ENCODE measurements at regions not wholly inside any gene's neighbourhood (a gene's known extent, or its start where the extent isn't known, plus 50 kb on each side); places are given as distances from the start of the nearest gene placed in this dataset.

DNA sequence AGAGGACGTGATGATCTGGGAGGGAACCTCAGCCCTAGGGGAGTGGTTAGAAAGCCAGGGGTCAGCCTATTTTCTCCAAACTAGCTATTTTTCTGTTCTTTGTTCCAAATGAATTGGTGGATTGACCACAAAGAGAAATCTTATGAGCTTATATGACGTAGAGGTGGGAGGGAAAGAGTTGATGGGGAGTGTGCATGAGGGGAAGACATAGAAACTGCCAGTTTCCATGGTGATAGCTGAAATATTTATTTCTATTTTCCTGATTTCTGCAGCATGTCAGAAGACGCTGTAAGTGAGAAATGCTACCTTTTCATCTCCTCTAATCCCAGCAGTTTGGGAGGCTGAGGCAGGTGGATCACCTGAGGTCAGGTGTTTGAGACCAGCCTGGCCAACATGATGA, 51.4 kb upstream of the CISTR start:
- no peak for DNase-seq (ENCODE audit: low read depth)

DNA sequence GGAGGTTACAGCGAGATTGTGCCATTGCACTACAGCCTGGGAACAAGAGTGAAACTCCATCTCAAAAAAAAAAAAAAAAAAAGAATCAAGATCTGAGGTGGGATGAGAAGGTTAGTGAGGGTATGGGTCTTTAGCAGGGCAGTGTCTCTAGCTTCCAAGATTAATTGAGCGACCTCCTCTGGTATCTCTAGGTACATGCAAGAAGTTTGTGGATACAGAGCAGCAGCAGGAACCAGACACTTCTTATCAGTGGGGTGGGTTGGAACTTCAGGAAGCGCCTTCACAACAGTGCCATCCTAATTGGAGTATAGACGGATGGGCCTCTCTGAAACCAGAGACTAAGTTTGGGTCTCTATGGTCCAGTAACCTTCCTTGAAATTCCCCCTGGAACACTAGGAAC, 51.9 kb upstream of the CISTR start:
- DNase-seq (ENCODE audit: low read depth): no peak

DNA sequence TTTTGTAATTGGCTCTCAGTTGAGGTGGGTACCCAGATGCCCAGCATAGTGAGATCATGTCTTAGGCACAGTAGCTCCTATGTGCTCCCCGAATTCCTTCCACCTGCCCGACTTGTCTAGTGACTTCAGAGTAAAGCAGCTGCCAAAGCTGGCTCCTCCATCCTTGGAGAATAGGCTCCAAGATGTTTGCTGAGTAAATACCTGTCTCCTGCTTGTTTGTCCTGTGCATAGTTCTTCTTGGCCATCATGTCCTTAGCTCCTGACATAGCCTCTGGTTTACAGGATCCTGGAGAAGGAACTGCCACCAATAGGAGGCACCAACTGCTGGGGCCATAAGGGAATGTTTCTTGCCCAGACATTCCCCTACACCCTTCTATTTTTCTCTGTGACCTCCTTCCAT, 52.6 kb upstream of the CISTR start:
- no peak for DNase-seq (ENCODE audit: low read depth)

DNA sequence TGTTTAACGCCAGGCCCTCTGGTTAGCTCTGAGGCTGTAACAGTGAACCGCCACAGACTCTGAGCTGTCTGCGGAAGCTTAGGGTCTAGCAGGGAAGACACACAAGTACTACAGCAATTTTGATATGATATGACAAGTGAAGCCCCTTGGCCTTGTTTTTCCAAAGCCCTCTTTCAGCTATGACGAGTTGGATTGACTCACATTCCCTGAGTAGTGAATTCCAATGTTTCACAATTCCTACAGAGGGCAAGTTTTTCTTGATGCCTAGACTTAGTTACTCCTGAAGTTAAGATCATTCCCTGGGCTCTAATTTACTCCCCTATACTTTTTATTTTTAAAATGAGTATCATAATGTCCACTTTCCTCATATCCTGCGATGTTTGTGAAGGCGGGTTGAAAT, 53.3 kb upstream of the CISTR start:
- DNase-seq (ENCODE audit: low read depth): no peak

DNA sequence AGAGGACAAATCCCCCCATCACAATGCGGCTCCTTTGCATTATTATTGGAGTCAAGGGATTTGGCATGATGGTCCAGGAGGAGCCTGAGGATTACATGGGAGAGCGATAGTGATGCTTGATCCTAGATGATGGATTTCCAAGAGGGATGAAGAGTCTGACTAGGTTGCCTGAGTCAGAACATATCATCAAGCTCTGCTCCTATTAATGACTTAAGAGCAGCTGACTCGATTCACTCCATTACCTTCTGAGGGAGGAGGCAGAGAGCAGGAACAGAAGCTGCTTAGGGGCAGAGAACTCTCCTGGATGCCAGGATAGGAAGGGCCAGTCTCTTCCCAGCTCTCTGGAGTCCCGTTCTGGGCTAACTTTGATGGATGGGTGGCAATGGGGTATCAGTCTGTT, 54.0 kb upstream of the CISTR start:
- no peak for DNase-seq (ENCODE audit: low read depth)

DNA sequence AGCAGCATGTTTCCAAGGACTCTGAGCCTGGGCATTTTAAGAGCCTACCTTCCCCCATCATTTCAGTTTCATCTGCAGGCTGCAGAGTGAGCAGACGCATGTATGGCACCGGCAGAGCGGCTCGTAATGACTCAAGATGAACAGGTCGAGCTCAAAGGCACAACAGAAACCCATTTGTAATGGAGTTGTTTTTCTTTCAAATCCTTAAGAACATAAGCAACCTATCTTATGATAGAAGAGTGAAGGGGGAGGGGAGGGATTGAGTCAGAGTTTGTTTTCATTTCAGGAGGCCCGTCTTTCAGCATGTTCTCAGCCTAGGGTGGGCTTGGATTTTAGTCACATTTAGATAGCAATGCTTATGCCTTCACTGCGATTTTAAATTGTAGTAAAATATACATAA, 54.9 kb upstream of the CISTR start:
- no peak for DNase-seq (ENCODE audit: low read depth)

DNA sequence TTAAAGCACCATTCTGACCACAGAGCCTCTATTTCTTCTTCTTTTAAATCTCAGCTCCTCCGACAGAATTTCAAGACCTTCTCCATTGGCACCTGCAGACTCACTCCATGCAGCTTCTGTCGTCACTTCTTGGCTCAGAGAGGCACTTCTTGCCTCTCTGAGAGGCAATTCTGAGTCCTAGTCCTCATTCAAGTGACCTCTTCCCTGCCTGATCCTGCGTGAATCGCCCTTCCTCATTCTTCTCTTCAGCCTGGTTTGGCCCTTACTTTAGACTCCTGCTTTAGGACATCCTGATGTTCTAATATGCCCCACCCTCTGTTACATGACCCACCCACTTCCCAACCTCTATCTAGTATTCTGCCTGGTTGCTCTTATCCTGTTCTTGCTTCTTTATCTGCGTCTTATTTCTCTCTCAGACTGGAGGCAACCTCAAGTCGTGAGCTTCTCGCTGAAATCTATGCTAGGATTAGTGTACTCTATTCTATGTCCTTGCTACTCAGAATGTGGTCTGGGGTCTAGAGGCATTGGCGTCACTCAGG, 55.6 kb upstream of the CISTR start:
- DNase-seq (ENCODE audit: low read depth): no peak

DNA sequence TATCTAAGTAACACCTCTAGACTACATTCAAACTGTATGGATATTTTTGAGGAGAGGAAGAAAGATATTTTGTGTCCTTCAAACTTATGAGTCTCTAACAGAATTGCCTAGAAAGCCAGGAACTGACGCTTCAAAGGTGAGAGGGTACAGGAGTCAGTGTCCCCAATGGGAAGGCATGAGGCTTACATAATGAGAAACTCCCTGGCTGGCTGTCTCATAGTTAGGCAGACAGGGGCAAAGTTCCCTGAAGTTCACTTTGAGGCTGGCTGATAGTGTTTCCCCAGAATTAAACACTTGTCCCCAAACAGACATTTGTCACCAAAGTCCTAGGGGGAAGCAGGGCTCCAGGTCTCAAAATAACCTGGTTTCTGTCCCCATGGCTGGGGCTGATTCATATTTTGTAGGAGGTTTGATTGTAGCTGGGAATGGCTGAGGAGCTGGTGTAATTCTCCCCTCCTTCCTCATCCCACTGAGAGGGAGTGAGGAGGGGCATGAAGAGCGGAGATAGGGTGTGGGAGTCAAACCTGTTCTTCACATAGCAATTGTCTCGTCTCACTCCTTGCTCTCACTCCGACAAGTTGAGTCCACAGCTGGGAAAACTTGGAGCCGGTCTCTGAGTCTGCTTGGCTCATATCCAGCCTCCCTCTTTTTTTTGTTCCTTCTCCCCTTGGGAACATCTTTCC, 56.4 kb upstream of the CISTR start:
- DNase-seq (ENCODE audit: low read depth): no peak

DNA sequence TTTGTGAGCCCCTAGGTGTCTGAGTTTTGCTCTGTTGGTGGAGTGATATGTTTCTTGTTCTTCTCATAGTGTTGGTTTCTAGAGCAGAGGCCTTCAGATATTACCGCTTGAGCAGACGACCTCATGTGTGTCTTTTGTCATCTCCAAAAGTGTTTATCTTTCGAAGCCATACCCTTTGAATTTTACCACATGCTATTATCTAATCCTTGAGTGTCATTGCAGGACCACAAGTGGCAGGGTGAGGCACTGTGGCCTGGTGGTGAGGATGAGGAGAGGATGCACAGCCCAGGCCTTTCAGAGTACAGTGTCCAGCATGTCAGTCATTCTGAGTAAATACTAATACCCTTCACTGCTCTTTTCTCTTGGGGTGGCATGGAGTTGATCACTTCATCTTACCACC, 57.2 kb upstream of the CISTR start:
- DNase-seq (ENCODE audit: low read depth): no peak

DNA sequence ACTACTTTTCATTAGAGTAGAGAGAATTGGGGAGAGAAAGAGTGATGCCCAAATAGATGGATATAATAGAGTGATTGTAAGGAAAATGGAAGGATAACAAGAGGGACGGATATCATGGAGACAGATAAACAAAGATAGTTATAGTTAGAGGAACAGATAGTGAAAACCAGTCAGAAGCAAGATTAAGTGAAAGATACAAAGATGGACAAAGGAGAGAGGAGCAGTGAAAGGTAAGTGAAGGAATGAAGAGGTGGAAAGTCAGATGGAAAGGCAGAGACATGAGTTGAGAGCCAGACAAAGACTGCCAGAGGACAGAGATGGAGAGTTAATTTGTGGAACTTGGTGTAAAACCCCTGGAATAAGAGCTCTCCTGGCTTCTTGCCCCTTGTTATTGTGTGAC, 59.2 kb upstream of the CISTR start:
- no peak for DNase-seq (ENCODE audit: low read depth)

DNA sequence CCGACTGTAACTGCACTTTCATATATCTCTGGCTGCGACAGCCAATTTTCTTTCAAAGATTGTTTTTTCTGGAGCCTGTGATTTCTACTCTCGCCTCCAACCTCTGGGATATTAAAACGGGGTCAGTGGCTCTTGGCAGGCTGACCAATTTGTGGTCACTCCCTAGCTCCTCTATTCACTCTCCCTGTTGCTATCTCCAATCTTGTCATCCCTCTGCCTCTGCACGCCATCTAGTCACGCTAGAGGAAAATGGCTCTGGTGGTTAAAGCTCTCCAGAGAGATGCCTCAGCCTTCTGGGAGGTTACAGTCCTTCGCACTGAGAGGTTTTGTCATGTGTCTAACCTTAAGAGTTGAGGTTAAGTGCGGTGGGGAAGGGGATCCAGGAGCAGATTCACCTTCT, 59.8 kb upstream of the CISTR start:
- DNase-seq (ENCODE audit: low read depth): peak; percentile 53

DNA sequence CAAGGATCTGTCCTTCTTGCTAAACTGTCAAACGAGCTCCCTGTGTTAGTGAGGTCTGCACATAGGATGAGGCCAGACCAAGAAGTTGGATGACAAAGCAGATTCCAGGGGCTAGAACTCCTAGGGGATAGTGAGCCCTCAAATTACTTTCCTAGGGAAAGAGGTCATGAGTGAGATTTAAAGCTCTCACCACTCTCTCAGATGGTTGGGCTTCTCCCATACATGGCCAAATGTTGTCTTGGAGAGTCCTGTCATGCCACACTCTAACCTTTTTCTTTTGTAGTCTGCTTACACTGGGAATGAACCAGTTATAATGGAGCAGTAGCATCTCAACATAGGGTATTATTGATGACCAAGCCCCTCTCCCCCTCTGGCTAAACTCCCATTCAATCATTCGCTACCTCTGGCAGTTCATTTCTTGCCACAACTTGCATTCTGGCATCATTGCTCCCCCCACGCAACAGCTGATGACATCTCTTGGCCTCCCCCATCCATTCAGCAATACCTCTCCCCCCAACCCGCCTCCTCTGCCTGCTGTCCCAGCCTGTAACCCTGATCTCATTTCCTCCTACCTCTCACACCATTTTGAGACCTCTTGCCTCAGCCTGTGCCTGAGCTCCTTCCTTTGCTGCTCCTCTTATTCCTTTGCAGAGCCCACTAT, 64.7 kb upstream of the CISTR start:
- DNase-seq (ENCODE audit: low read depth): no peak

DNA sequence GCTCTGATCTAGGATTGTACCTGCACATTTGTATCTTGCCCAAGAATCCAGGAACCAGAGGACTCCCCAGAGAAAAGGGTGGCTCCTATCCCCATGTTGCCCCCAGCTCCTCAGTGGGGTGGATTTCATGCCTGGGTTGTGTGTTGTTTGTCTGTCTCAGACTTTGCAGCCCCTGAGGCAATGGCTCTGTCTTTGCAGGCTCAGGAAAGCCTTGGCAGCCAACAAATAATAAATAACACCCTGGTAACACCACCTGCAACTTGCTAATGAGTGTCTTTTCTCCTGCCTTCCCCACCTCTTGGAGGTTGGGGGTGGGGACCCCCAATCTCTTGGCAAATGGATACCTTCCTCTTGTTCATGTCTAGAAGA, 65.2 kb upstream of the CISTR start:
- no peak for DNase-seq (ENCODE audit: low read depth)

DNA sequence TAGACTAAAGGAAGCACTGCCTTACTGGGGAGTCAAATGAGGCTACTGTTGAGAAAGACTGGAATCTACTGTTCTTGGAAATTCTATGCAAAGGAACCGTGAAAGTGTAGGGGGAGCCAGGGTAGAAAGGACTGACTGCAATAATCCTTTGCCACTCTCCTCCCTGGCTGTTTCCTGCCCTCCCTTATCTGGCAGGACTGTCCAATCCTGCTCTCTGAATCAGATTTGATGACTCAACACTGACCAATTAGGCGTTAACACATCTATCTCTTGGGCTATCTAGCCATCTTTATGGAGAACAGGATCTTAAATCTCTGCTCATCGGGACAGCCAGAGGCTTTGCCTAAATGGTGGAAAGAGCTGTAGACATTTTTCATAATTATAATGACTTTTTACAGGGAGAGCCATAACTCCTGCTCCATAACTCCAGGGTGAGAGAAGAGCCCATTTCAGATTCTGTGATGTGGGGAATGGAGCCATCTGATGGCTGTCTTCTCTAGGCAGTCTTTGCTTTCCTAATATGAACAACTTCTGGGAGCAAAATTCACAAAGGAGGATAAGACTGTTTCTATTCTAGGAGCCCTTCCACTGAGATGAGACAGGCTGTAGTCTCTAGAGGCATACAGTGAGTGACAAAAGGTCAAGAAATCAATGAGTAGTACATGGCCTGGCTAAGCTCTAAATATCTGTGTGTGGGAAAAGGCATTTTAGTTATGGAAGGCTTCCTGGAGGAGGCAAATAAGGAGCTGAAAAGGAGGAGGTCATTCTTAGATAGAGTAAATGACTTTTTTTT, 68.9 kb upstream of the CISTR start:
- peak; percentile 32 for DNase-seq (ENCODE audit: low read depth)

DNA sequence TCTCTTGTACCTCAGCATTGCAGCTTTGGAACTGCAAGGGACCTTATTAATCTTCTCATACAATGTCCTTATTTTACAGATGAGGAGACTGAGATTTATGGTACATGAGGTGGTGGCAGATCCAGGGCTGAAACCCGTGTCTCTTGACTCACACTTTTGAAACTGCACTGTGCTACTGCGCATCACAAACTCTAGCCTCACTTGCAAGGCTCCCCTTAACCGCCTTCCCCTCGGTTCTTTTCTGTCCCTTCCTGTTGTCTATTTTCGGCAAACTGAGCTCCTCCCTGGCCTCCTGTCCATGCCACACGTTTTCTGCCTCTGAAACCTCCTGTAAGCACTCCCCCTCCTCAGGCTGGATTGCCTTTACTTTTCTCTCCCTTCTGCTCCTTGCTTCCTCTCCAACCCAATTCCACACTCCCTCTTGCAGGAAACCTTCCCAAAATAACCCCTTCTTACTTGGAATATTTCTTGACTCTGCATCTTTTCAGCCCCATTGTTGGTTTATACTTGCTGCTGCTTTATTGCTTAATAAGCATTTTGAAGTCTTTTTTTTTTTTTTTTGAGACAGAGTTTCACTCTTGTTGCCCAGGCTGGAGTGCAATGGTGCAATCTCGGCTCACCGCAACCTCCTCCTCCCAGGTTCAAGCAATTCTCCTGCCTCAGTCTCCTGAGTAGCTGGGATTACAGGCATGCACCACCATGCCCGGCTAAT, 72.4 kb upstream of the CISTR start:
- no peak for DNase-seq (ENCODE audit: low read depth)

DNA sequence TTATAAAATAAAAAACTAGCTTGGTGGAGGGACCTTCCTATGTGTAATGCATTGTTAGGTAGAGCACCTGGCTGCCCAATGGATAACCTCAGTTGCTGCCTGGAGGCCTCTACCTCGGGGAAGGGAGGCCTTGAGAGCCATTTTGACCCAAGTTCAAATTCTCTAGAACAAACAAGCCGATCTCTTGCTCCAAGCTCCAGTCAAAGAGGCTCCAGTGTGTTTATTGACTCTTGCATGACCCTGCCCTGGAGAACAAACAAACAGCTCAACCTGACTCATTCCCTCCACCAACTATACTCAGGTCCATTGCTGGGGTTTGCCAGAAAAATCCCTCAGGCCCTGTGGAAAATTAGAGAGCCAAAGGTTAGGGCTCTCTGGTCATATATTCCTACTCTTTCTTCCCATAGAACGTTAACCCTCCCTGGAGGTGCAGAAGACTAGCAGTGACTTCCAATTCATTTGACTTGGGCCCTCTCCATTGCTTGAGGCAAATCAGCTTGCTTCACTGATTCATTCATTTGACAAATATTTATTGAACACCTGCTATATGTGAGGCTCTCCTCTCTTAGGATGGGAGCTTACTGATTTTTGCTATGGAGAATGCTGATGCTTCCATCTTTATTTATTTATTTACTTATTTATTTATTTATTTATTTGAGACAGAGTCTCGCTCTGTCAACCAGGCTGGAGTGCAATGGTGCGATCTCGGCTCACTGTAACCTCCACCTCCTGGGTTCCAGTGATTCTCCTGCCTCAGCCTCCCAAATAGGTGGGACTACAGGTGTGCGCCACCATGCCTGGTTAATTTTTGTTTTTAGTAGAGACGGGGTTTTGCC, 73.7 kb upstream of the CISTR start:
- no peak for DNase-seq (ENCODE audit: low read depth)

DNA sequence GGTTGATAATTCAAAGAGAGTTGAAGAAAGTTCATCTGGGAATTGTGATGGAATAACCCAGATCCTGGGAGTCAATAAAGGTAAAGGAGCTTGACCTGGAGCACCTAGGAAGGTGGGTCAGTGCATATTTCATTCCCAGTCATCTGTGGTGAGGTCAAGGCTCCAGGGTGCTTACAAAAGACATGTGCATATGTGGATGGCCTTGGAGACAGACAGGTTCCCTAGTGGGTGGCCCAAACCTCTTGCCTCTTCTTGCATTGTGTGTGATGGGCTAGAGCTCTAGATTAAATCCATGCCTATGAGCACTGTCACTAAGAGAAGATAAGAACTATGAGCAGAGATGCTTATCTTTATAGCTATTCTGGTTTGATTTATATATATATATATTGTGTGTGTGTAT, 75.5 kb upstream of the CISTR start:
- DNase-seq (ENCODE audit: low read depth): no peak

DNA sequence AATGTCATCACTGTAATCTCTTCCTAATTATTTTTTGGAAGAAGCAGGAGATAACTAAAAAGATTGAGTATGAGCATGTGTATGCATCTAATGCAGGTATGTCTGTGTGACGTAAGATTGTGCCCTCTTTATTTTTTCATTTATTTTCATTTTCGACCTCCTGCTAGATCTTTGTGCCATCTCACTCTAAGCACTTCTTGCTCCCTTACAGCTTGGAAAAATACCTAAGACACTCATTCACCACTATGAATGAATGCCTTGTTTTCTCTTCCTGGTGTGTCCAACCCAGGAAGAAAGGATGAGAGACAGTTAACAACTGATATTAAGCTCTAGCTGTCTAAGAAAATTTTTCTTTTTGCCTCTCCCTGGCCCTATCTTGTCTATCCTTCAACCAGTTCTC, 76.8 kb upstream of the CISTR start:
- no peak for DNase-seq (ENCODE audit: low read depth)

DNA sequence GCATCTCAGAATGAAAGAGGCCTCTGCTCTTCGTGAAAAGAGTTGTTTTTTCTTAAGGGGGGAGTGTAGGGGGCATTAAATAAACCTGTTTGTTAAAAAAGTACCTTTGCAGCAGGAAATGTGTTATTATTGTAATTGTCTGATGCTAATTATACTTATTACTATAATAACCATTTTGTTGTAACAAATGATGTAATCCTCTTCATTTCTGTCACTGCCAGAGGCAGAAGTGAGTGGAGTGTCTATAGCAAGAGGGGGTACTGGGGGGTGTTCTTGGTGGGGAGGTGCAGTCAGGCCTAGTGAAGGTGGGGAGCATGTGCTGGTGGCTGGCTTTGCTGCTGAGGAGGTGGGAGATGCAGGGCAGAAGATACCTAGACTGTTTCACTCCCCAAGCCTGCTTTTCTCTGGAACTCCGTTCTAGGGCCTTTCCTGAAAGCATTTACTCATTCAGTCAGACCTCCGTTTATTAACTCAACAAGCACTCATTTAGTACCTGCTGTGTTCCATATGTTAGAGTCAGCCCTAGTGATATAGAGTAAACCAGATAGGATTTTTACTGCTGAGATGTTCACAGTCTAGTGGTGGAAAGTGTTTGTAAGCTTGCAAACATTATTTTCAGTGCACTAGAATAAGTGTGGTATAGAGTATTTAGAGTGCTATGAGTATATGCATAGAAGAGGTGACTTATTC, 77.5 kb upstream of the CISTR start:
- DNase-seq (ENCODE audit: low read depth): no peak

DNA sequence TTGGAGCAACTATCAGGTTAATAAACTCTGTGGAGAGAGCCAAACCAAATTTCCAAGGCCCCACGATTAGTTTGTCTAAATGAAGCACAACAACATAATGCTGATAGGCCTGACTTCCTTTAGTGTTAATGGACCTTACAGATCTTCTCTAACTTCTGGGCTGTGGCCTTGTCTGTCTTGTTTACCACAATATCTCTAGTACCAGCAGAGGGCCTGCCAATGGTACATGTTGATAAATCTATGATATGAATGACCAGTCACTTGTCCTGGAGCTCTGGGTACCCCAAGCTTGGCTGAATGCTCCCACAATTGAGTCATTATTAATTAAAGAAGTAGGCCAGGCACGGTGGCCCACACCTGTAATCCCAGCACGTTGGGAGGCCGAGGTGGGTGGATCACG, 78.9 kb upstream of the CISTR start:
- DNase-seq (ENCODE audit: low read depth): no peak

DNA sequence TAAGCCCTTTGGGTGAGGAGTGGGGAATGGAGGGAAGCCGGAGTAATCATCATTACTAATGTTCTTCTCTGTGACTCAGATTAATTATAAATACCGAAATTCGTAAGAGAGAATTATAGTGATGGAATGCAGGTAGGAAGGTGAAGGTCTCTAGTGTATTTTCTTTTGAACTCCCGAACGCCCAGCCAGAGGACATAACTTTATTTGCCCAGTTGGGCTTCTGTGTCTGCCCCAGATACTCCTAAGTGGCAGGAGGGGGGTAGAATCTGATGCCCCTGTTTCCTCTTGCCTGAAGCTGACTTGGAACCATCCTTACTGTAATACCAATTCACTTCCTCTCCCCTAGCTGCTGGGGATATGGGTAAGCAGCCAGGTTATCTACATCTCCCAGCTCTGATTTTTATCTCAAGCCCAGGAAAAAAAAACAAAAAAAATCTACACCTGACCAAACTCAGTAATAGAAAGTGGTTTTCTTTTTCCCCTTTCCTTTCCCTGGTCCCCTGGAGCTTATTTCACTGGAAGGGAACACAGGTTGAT, 84.4 kb upstream of the CISTR start:
- DNase-seq (ENCODE audit: low read depth): no peak

All from stromal cell of bone marrow (primary cell).